Common myeloid progenitor, CD34-positive (primary cell): ENCODE measurements at regions not wholly inside any gene's neighbourhood (a gene's known extent, or its start where the extent isn't known, plus 50 kb on each side); places are given as distances from the start of the nearest gene placed in this dataset.

ENCODE experiments used
- CTCF ChIA-PET: fragments of 350-600 bp; sonication (Branson Sonifier 250); formaldehyde crosslinking; loops from one replicate; lab custom pipeline; 2021; ENCODE audit warnings: antibody characterized with exemption; lab: Charles Lee
- POLR2A ChIA-PET: fragments of 350-600 bp; sonication (Branson Sonifier 250); formaldehyde crosslinking; loops from one replicate; lab custom pipeline; 2021; ENCODE audit warnings: antibody characterized with exemption; lab: Charles Lee
- DNase-seq, 3 donors: peaks; one replicate each; pipeline versions ENCODE4 v3.0.0 to v3.0.0-alpha.2; 2013
- H3K27ac ChIP-seq, 2 experiments: 1 replicate in 1 of 2; 2 replicates in 1 of 2; pipeline ENCODE4 v1.7.0; 2013; ENCODE audit warnings: inconsistent platforms in 2 of 2, low read length in 2 of 2, mild to moderate bottlenecking in 2 of 2, low read depth in 1 of 2, moderate library complexity in 1 of 2; ENCODE audit not compliant: severe bottlenecking in 2 of 2, insufficient read depth in 1 of 2, poor library complexity in 1 of 2
- H3K27me3 ChIP-seq, 5 experiments: replicated peaks in 2 of 5; 1 replicate in 3 of 5; 2 replicates in 2 of 5; pipeline versions ENCODE4 v1.6.1 to v1.7.0; 2013; ENCODE audit warnings: low read length in 4 of 5, mild to moderate bottlenecking in 2 of 5, moderate library complexity in 2 of 5, inconsistent platforms in 1 of 5; ENCODE audit not compliant: insufficient read depth in 5 of 5, control insufficient read depth in 4 of 5
- H3K36me3 ChIP-seq, 4 experiments: 1 replicate in 2 of 4; 2 replicates in 2 of 4; pipeline versions ENCODE4 v1.6.1 to v1.7.0; 2013; ENCODE audit warnings: low read length in 3 of 4, control low read depth in 1 of 4, mild to moderate bottlenecking in 1 of 4; ENCODE audit not compliant: control insufficient read depth in 4 of 4, insufficient read depth in 4 of 4
- H3K4me1 ChIP-seq, 4 experiments: 1 replicate in 3 of 4; 2 replicates in 1 of 4; pipeline versions ENCODE4 v1.6.1 to v1.7.1; 2013; ENCODE audit warnings: low read length in 3 of 4, mild to moderate bottlenecking in 3 of 4, control low read depth in 1 of 4, inconsistent platforms in 1 of 4, moderate library complexity in 1 of 4; ENCODE audit not compliant: control insufficient read depth in 4 of 4, insufficient read depth in 4 of 4; ENCODE audit errors: control extremely low read depth in 1 of 4
- H3K4me3 ChIP-seq, 7 experiments: 1 replicate in 4 of 7; 2 replicates in 3 of 7; pipeline versions ENCODE4 v1.5.1 to v1.7.0; 2013; ENCODE audit warnings: mild to moderate bottlenecking in 7 of 7, low read length in 6 of 7, moderate library complexity in 6 of 7, inconsistent platforms in 2 of 7, low read depth in 2 of 7, control low read depth in 1 of 7; ENCODE audit not compliant: insufficient read depth in 4 of 7, control insufficient read depth in 1 of 7; ENCODE audit errors: extremely low read depth in 1 of 7
- H3K9me3 ChIP-seq, 5 experiments: 1 replicate in 4 of 5; 2 replicates in 1 of 5; pipeline versions ENCODE4 v1.6.1 to v1.7.1; 2013; ENCODE audit warnings: low read length in 4 of 5, mild to moderate bottlenecking in 2 of 5, inconsistent platforms in 1 of 5, low read depth in 1 of 5, moderate library complexity in 1 of 5; ENCODE audit not compliant: control insufficient read depth in 4 of 5, insufficient read depth in 2 of 5; ENCODE audit errors: control extremely low read depth in 1 of 5
- WGBS: methylation state at CpG from one replicate; pipeline ENCODE4 v1.1.5; 2013; ENCODE audit not compliant: insufficient coverage; 5-methylcytosine and 5-hydroxymethylcytosine counted together

DNA sequence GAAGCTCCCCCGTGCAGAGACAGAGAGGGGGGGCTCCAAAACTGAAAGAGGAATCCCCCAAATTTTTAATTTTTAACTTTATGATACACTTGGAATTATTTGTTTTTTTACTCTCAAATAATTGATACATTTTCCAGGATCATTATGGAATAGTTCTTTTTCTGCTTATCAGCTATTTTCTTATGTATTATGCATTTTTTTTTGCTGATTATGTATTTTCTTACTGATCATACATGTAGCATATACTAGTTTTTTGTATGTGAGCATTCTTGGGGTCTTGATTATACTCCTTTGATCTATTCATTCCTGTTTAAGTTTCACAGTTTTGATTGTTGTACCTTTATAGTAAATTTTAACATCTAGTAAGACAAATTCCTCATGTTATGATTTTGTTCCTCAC is 55.5 kb upstream of the LDHB start:
- no CpG with 5 or more reads among the region's 1 CpG for WGBS
- no peaks in the 10 kb centered on the region for H3K9me3 ChIP-seq
- no peak overlapping the region for H3K4me3 ChIP-seq
- POLR2A ChIA-PET = no interaction called here
- no peaks in the 10 kb centered on the region for H3K27me3 ChIP-seq
- no peaks in the 10 kb centered on the region for H3K36me3 ChIP-seq
- H3K4me1 ChIP-seq = peaks cover 0 to 3% (median 0%) of the 10 kb centered on the region in 4 experiments
- no peak for DNase-seq
- CTCF ChIA-PET = no interaction called here
- H3K27ac ChIP-seq = no peak overlapping the region

DNA sequence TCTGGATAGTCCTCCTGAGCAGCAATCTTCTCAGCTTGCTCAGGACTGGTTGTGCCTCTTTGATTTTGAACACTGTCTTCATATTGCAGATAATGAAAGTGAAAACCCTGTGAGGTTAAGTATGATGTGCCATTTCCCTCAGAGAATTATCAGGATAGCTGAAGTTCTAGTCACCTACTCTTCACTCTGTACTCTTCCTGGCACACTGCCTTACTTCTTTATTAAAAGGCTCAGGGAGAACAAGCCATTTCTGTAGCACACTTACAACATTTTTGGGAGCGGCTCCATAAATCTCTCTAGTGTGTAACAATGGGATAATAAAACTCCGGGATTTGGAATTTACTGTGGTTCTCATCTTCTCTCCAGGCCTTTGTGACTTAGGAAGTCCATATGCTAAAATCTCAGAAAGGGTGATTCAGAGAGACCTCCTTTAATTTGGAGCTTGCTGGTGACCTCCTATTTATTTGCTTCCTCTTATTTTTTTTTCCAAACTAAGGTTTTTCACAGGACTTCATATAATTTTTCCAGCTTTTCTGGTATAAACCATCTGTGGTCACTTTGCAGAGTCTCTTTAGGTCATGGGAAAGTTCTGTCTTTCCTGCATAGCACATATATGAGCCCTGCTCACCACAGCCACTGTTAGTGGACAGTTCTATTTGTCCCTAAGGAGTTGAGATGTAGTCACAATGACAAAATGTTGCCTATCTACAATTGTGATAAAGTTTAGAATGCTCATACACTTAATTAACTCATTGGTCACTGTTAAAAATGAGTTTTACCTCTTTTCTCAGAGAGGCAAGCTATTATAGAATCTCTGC is 53.5 kb upstream of the LDHB start:
- no peaks in the 10 kb centered on the region for H3K36me3 ChIP-seq
- no peak overlapping the region for H3K4me3 ChIP-seq
- no peak overlapping the region for H3K27ac ChIP-seq
- CTCF ChIA-PET = interaction anchor here (1.3 to 2.2 kb wide), 2 partner anchors 12 to 30 kb away, joined by 3 to 8 read pairs; no protein-coding TSS in a partner anchor
- H3K4me1 ChIP-seq = peaks cover 0 to 3% (median 0%) of the 10 kb centered on the region in 4 experiments
- WGBS = 88% methylated on average over 2 of the region's 2 CpGs
- POLR2A ChIA-PET = no interaction called here
- H3K9me3 ChIP-seq = peaks cover 0 to 1% (median 0%) of the 10 kb centered on the region in 5 experiments
- H3K27me3 ChIP-seq = no peaks in the 10 kb centered on the region
- no peak for DNase-seq
